ENCODE measurements at regions not wholly inside any gene's neighbourhood (a gene's known extent, or its start where the extent isn't known, plus 50 kb on each side); places are given as distances from the start of the nearest gene placed in this dataset.
"Not testable (repeated sequence)": the region's sequence is repeated elsewhere in the genome, so short reads cannot be mapped to it uniquely, and the experiment has no call there.

DNA sequence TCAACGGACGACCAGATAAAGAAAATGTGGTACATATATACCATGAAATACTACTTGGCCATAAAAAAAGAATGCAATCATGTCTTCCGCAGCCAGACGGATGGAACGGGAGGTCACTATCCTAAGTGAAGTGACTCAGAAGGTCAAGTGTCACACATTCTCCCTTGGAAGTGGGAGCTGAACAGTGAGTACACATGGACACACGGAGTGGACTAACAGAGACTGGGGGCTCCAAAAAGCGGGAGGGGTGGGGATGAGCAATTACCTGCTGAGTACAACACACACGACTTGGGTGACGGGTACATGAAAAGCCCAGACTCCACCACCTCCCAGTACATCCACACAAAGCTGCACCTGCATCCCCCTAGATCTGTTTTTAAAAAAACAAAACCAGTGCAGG is 62.5 kb upstream of the TNK2 start:
- DNase-seq, result not testable (repeated sequence)

DNA sequence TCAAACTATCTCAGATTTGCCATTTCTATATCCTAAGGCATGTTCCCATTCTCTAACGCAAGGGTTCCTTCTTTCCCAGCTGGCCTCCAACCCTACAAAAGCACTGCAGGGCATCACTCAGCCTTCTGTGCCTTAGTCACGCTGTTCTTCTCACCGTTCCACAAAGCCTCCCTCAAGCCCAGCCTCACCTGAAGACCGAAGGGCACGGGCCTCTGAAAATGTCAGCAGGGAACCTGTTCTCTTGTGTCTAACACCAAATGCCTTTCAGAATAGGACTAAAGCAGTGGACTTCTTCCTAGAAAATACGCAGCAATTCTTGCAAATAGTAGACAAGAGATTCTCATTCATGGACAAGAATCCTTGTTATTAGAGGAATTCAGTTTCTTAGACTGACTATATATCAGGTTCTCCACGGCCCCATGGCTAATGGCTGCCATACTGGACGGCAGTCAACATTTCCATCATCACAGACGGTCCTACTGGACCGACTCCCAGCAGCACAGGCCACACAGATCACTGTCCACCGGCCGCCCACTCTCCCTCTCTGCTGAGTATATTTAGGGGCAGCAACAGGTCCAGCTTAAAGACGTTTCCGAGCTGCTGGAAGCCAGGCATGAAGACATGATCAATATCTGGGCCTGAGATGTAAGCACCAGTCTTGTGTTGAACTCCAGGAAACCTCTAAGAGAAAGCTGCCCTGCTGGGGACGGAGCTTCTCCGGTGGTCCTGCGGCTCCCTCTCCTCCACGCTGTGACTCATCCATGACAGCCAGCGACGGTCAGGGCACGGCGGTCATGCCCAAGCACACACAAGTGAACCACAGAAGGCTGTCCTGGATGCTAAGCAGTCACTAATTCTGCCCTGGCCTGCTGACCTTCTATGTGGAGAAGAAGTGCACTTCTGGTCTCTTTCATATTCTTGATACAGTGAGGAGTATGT is 61.8 kb upstream of the TNK2 start:
- not testable (repeated sequence) for DNase-seq

DNA sequence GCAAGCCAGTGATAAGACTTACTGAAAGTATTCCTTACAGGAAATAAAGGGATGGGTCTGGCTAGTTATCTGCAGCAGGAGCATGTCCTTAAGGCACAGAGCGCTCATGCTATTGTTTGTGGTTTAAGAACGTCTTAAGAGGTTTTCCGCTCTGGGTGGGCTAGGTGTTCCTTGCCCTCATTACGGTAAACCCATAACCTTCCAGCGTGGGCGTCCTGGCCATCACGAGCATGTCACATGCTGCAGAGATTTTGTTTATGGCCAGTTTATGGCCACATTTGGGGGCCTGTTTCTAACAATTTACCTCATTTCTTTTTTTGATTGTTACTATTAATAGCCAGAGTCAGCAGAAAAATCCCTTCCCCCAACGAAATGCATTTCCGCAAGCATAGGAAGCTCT is 61.0 kb upstream of the TNK2 start:
- not testable (repeated sequence) for DNase-seq

DNA sequence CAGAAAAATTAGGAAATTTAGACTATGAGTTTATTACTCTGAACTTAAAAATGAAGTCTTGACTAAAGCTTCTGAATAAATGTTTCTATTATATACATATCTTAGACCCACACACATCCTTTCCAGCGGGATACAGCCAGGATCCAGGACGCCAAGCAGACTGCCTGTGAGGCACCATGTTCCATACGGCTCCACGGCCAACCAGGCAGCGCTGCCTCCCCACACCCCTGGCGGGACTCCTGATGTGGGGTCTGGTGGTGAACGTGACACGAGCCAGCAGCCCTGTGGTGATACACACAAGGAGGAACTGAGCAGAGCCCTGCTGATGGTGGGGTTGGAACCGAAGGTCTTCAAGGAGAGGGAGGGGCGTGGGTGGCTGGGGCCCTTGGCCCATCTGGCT is 59.8 kb upstream of the TNK2 start:
- not testable (repeated sequence) for DNase-seq

DNA sequence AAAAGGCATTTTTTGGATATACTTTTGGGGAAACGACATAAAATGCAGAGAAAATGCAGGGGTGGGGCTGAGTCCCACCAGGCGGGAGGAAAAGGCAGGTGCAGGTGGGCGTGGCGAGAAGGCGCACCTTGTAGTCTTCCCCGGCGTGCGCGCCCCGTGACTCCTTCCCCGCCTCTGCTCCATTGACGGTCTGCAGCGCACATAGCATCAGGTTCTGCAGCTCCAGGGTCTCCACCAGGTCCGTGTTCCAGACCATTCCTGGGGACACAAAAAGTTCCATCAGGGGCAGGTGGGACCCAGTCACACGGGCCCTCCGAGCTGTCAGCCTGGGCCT is 59.0 kb upstream of the TNK2 start:
- not testable (repeated sequence) for DNase-seq

DNA sequence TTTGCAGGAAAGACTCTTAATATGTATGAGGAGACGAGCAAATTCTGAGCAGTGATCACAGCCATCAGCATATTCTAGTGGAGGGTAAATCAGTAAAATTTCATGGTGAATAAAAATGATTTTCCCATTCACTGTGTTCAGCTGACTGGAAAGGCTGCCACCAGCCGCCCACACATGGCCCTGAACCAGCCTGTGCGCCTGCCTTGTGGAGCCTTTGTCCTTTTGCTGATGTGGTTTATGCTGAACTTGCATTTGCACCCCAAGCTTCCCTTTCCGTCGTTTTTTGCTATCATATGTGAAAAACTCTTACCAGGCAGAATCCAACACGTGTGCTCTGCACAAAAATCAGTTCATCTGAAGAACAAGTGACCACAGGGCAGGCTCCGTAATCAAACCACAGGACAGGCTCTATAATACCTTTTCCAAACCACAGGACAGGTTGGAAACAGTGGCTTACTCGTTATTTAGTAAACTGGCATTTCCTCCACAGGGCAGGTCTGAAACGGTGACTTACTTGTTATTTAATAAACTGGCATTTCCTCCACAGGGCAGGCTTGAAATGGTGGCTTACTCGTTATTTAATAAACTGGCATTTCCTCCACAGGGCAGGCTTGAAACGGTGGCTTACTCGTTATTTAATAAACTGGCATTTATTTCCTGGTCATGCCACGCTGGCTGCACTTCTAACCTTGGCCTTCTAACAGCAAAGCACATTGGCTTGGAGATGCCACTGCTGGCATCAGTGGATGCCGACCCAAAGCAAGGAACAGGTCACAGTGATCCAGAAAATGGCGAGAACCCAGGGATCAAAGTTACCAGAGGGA is 58.4 kb upstream of the TNK2 start:
- DNase-seq, result not testable (repeated sequence)

DNA sequence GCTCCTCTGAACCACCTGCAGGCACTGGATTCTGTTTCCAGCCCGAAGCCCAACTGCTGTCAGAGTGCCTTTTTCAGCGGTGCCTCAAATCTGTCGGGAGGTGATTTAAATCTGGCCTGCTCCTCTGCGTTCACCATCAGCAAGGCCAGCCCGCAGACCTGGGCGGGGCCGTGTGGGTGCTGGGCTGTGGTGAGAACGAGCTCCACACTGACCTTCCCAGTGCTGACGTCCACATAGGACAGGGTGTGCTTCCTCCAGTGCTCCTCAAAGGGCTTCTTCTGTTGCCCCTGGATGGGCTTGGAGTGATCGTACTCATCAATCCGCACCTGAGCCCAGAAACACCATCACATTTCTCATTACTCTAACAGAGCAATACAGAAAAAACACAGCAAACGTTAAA is 56.9 kb upstream of the TNK2 start:
- not testable (repeated sequence) for DNase-seq

DNA sequence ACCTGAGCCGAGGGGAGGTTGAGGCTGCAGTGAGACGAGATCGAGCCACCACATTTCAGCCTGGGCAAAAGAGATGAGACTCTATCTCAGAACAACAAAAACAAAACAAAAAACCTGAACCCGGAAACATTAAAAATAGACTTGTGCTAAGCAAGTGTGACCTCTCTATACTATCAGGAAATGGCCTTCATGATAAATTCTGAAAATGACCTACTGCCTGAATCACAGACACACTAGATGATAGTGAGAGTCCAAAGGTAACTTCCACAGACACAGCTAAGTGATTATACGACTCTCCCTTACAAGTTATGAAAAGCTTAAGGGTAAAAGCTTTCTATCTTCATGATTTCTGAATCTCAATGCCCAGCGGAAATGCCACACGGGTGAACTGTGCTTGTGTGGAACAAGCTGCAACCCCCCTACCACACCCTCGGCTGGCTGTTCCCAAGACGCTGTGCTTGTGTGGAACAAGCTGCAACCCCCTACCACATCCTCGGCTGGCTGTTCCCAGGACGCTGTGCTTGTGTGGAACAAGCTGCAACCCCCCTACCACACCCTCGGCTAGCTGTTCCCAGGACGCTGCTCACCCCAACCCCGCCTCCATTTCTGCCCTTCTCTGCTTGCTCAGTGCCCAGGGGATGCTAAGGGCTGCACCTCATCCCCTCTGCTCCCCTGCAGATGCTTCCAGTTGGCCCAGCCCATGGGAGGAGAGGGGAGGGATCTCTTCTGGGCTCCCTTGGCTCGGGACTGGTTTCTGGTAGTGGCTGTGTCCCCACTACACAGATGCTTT is 56.2 kb upstream of the TNK2 start:
- DNase-seq, result not testable (repeated sequence)

DNA sequence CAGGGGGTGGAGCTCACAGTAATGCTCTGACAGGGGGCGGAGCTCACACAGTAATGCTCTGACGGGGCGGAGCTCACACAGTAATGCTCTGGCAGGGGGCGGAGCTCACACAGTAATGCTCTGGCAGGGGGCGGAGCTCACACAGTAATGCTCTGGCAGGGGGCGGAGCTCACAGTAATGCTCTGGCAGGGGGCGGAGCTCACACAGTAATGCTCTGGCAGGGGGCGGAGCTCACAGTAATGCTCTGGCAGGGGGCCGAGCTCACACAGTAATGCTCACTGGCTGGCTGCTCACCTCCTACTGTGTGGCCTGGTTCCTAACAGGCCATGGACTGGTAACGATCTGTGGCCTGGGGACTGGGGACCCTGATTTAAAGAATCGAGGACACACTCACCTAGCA is 53.9 kb upstream of the TNK2 start:
- not testable (repeated sequence) for DNase-seq

DNA sequence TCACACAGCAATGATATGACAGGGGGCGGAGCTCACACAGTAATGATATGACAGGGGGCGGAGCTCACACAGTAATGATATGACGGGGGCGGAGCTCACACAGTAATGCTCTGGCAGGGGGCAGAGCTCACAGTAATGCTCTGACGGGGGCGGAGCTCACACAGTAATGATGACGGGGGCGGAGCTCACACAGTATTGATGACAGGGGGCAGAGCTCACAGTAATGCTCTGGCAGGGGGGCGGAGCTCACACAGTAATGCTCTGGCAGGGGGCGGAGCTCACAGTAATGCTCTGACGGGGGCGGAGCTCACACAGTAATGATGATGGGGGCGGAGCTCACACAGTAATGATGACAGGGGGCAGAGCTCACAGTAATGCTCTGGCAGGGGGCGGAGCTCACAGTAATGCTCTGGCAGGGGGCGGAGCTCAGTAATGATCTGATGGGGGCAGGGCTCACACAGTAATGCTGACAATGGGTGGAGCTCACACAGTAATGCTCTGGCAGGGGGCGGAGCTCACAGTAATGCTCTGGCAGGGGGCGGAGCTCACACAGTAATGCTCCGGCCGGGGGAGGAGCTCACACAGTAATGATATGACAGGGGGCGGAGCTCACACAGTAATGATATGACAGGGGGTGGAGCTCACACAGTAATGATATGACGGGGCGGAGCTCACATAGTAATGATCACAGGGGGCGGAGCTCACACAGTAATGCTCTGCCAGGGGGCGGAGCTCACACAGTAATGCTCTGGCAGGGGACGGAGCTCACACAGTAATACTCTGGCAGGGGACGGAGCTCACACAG is 52.8 kb upstream of the TNK2 start:
- DNase-seq, result peak; percentile 44

DNA sequence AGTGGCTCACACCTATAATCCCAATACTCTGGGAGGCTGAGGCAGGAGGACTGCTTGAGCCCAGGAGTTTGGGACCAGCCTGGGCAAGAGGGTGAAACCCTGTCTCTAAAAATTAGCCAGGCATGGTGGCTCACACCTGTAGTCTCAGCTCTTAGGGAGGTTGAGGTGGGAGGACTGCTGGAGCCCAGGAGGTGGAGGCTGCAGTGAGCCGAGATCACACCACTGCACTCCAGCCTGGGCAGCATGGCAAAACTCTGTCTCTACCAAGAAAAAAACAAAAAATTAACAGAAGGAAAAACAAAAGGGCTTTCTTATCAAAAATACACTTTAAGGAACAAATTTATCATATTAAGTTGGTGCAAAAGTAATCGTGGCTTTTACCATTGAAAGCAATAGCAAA is 51.8 kb upstream of the TNK2 start:
- DNase-seq, result not testable (repeated sequence)

DNA sequence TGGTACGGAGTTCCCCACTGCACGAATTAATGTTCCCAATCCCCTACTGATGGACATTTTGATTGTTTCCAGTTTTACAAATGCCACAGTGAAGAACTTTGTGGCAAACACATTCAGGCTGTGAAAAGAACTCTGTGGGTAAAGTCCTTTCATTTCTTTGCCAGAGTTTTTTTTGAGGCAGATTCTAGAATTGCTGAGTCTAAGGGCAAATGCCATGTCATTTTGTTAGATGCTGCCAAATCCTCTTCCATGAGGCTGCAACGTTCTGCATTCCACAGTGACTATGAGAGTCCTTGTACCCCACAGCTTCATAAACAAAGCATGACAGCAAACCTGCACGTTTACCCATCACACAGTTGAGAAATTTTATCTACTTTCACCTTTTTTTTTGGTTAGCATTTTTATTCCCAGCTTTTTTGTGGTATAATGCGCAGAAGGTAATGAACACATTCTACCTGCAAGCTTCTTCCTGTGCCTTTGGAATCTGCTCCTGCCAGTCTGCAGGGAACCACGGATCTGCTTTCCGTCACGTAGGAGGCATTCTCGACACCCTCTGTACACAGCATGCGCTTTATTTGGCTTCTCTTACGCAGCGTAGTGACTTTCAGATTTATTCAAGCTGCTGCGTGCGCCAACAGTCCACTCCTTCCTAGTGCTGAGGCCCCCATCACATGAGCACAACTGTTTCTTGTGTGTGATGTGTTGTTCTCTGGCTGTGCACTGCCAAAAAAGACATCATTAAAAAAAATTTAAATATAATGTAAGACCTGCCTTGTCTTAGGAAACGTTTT is 51.2 kb upstream of the TNK2 start:
- DNase-seq, result not testable (repeated sequence)

DNA sequence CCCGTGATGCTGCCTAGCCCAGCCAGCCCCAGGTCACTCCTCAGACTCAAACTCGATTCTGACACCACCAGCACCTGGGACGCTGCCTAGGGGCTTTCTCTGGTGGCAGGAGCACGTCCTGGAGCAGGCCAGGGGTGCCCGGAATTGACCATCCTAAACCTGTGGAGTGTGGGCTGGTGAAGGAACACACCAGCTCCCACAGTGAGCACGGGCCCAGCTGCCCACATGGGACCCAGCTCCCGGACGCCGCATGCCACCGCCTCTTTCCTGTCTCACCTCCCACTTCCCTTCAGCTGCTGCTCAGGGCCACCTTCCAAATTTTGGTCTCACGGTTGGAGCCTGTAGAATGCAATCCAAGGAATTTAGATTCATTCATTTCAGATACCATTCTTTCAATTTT is 50.4 kb upstream of the TNK2 start:
- DNase-seq, result not testable (repeated sequence)

All from activated naive CD4-positive, alpha-beta T cell treated with anti-CD3 and anti-CD28 coated beads, Interleukin-2, amount 50 U/mL, for 16 hours (primary cell).